GM18867 (cell line): ENCODE measurements at regions not wholly inside any gene's neighbourhood (a gene's known extent, or its start where the extent isn't known, plus 50 kb on each side); places are given as distances from the start of the nearest gene placed in this dataset.

ENCODE experiments used
- ATAC-seq: cut with Tn5 transposase; IDR thresholded peaks from one replicate; pipeline ENCODE4 v1.9.1; 2021; ENCODE audit warnings: mild to moderate bottlenecking, moderate library complexity; ENCODE audit not compliant: unreplicated experiment

DNA sequence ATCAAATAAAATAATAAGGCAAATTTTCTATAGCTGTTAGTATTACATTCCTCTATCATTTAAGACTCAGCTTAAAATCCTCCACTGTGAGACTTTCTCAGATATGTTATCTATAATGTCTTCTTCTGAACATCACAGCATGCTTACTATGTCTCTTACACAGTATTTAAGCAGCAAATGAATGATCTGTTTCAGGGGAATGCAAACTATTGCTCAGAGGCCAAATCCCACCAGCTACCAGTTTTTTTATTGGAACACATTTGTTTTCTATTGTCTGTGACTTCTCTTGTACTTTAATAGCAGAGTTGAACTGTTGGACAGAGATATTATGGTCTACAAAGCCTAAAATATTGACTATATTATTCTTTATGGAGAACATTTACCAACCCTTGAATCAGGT is 59.6 kb downstream of the C3orf38 start:
- no peak for ATAC-seq

DNA sequence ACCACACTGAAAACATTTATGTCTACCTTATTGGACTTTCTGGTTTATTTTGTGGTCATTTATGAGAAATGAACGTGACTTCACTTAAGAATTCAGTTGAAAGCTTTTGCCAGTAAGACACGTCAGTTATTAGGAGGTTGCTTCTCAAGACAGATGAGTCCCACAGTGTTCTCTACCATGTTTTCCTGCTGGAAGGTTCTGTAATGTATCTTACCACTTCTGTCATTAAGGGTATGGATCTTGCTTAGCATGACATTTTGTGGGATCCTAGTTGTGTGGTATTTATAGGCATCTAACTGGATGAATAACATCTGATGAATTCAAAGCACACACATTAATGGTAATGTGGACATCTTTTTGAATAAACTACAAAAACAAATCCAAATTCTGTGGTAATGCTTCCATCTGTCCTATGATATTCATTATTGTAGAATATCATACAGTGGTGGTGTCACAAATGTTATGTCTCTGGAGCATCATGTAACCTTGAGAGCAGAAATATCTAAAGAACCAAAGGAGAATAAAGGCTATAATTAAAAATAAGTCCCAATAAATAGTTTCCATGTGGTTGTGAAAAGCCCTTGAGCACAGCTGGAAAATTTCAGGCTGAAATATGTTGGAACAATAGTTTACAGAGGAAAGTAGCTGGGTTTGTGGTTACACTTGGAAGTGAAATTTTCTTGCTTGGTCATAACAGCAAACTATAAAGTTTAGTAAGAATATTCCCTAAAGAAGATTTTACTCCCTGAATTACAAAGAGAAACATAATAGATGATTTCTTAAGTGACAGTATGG is 61.5 kb downstream of the C3orf38 start:
- ATAC-seq, result no peak

GRCh38 chr3:88219138-88219792 is 69.5 kb downstream of the C3orf38 start:
- peak; percentile 90 for ATAC-seq

DNA sequence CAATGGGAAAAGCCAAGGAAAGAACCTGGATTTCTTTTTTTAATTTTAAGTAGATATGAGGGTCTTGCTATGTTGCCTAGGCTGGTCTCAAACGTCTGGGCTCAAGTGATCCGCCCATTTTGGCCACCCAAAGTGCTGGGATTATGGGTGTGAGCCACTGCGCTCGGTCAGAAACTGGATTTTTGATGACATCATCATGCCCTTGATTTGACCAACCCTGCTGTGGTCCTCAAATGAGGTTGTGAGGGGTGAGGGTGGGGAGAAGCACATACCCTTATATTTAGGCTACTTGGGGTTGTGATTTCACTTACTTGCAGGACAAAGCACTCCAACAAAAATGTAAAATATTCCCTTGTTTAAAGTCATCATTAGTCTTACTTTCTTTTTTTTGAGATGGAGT is 70.4 kb downstream of the C3orf38 start:
- no peak for ATAC-seq

GRCh38 chr3:88221726-88222125 is 72.0 kb downstream of the C3orf38 start:
- ATAC-seq, result no peak

- ATAC-seq, result no peak
These were observed 72.6 kb downstream of the C3orf38 start for GRCh38 chr3:88222343-88222742.

DNA sequence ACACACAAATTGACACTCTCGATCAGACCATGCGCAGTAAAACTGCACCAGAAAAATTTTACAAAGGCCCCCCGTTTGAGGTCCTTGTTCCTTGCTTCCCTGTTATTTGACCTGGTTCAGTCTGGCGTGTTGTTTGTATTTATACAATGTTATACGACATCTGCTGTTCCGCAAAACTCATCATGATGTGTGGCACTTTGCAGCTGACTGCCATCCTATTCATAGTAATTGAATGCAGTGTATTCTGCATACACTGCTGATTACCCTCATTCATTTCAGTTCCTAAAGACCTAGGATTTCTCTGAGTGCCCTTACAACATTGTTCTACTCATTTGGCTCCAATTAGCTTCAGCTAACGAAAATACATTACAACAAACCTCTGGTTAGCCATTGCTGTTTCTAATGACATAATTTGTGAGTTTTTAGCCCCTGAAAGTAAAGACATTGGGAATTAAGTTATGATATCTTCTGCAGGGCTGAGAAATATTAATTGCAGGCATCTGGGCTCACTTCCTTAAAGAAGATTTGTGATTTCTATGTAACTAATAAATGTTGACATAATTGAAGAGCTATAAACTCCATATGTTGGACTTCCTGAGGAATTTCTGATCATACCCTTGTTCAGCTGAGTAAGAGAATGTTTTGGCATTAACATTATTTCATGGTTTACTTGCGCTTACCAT is 75.7 kb downstream of the C3orf38 start:
- ATAC-seq, result no peak

DNA sequence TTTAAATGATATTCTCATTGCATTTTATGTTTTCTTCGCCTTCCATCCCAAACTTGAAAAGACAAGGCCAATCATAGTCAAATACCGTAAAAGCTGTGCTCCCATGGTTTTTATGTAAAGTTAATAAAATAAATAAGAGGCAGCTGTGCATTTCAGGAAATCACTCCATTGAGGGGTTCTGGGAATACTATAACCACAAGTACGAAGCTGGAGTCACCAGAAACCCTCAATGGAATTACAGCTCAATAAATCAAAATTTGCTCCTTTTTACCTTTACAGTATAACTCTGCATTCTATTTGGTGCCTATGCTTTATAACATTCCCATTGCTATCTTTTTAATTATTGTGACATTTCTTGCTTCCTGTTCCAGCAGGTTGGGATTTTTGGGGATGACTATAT is 77.2 kb downstream of the C3orf38 start:
- ATAC-seq, result no peak

GRCh38 chr3:88230638-88231037 is 80.9 kb downstream of the C3orf38 start:
- no peak for ATAC-seq

DNA sequence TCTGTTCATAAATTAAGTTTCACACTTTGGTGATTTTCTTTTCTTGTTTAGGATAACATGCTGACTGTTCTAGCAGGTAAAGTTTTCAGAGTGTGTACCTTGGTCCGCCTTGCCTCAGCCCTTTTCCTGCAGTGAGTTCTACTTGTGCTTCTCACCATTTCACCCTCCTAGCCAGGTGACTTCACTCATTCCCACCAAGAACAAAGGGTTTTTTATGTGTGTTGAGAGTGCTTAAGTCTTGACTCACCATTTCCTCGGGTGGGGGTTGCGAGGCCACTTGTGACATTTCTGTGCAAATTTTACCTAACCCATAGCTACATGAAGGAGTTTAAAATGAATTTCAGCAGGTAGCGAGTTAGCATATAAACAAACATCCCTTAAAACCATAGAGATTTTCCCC is 81.4 kb downstream of the C3orf38 start:
- no peak for ATAC-seq

DNA sequence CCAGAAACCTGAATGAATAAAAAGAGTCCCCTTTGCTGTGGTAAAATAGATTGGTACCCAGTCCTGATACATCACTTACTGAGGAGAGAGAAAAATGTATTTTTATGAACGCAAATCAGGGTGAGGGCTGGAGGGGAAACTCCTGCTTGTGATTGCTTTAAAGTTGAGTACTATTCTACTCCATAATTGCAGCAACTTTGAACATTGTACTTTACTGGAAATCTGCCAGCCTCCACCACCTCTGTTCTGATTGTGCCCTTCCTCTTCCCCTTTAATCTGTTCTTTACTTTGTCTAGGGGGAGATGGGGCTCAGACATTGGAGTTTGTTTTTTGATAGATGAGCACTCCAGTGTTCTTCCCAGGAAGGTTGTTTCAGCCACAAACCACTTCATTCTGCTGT is 81.9 kb downstream of the C3orf38 start:
- no peak for ATAC-seq

DNA sequence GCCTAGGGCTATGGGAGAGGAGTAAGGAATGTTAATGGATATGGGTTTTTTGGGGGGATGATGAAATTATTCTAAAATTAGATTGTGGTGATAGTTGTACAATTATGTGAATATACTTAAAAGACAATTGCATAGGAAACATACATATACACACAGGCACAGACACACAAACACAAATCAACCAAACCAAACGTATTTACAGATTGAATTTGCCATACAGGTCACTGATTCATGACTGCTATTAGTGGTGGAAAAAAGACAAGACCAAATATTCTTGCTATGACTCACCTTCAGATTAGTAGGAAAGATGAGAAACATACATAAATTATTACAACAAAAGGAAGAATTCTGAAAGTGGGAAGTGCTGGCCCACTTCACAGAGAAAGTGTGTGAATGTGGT is 85.3 kb downstream of the C3orf38 start:
- no peak for ATAC-seq

- no peak for ATAC-seq
These were observed 90.1 kb downstream of the C3orf38 start for GRCh38 chr3:88239870-88240269.

DNA sequence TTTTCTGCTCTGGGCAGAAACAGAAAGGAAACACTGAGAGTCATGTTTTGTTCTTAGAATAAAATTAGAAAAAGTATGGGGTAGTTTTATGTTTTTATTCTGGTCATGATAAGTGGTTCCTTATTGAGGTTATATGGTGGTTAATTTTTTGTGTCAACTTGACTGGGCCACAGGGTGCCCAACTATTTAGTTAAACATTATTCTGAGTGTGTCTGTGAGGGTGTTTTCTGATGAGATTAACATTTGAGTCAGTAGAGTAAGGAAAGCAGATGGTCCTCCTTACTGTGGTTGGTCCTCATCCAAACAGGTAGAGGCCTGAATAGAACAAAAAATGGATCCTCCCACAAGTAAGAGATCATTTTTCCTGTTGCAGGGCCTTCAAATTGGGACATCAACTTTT is 98.9 kb downstream of the C3orf38 start:
- no peak for ATAC-seq

- ATAC-seq, result no peak
These were observed 109.3 kb downstream of the C3orf38 start for GRCh38 chr3:88259045-88259444.

DNA sequence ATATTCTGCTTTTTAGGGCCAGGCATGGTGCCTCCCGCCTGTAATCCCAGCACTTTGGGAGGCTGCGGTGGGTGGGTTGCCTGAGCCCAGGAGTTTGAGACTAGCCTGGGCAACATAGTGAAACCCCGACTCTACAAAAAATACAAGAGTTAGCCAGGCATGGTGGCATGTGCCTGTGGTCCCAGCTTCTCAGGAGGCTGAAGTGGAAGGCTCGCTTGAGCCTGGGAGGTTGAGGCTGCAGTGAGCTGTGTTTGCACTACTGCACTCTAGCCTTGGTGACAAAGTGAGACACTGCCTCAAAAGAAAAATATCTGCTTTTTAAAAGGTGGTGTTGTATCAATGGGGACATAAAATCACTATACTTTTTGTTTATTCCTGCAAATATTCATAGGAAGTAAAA is 112.8 kb downstream of the C3orf38 start:
- ATAC-seq, result no peak

GRCh38 chr3:88263417-88264100 is 113.8 kb downstream of the C3orf38 start:
- ATAC-seq, result no peak

DNA sequence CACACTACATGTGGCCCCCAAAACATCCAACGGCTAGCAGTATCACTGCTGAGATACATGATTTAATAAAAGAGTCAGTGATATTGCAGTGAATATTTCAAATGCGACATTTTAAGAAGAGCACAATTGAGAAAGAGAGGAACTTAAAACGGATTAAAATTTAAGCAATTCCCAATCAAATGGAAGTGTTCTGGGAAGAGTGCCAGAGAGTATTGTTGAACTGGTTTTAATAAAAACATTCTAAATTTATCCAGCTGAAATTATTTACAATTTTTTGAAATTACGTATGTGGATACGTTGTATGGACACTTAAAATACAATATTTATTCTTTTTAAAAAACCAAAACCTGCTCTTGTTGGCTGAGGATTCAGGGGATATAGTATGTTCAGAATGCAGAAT is 117.7 kb downstream of the C3orf38 start:
- no peak for ATAC-seq

- ATAC-seq, result no peak
These were observed 118.1 kb downstream of the C3orf38 start for GRCh38 chr3:88267847-88268246.

GRCh38 chr3:88280326-88280725 is 130.6 kb downstream of the C3orf38 start:
- ATAC-seq, result no peak

GRCh38 chr3:88282528-88283241 is 132.9 kb downstream of the C3orf38 start:
- ATAC-seq, result no peak
